HG02678 (cell line): ENCODE measurements at regions not wholly inside any gene's neighbourhood (a gene's known extent, or its start where the extent isn't known, plus 50 kb on each side); places are given as distances from the start of the nearest gene placed in this dataset.

Experiments
- ATAC-seq: cut with Tn5 transposase; IDR thresholded peaks from one replicate; pipeline ENCODE4 v1.9.1; 2021; ENCODE audit warnings: mild to moderate bottlenecking, moderate library complexity; ENCODE audit not compliant: unreplicated experiment

GRCh38 chr10:88161756-88162155, 298.3 kb downstream of the PTEN start:
- no peak for ATAC-seq

- ATAC-seq = no peak
Measured at GRCh38 chr10:88162852-88163251, 299.4 kb downstream of the PTEN start.

- ATAC-seq = no peak
Measured at GRCh38 chr10:88163572-88163971, 300.1 kb downstream of the PTEN start.

GRCh38 chr10:88164471-88164870, 301.0 kb downstream of the PTEN start:
- no peak for ATAC-seq

GRCh38 chr10:88165849-88166271, 302.4 kb downstream of the PTEN start:
- ATAC-seq = no peak

- ATAC-seq = no peak
Measured at GRCh38 chr10:88168171-88169036, 305.0 kb downstream of the PTEN start.

- no peak for ATAC-seq
Measured at GRCh38 chr10:88169037-88169319, 305.6 kb downstream of the PTEN start.

- no peak for ATAC-seq
Measured at GRCh38 chr10:88170628-88171027, 307.2 kb downstream of the PTEN start.

GRCh38 chr10:88172159-88172558, 308.7 kb downstream of the PTEN start:
- ATAC-seq = no peak

- no peak for ATAC-seq
Measured at GRCh38 chr10:88174391-88174790, 311.0 kb downstream of the PTEN start.

GRCh38 chr10:88178758-88179157, 315.3 kb downstream of the PTEN start:
- ATAC-seq = no peak

GRCh38 chr10:88179831-88180230, 316.4 kb downstream of the PTEN start:
- no peak for ATAC-seq

- no peak for ATAC-seq
Measured at GRCh38 chr10:88181902-88182600, 318.6 kb downstream of the PTEN start.

- no peak for ATAC-seq
Measured at GRCh38 chr10:88182601-88182930, 319.1 kb downstream of the PTEN start.

- ATAC-seq = no peak
Measured at GRCh38 chr10:88184543-88185297, 321.3 kb downstream of the PTEN start.

GRCh38 chr10:88185830-88186229, 322.4 kb downstream of the PTEN start:
- ATAC-seq = no peak

GRCh38 chr10:88186335-88186734, 322.9 kb downstream of the PTEN start:
- no peak for ATAC-seq

GRCh38 chr10:88187472-88187871, 324.0 kb downstream of the PTEN start:
- ATAC-seq = no peak

- no peak for ATAC-seq
Measured at GRCh38 chr10:88190123-88190522, 326.7 kb downstream of the PTEN start.

- no peak for ATAC-seq
Measured at GRCh38 chr10:88190540-88191235, 327.3 kb downstream of the PTEN start.

- no peak for ATAC-seq
Measured at GRCh38 chr10:88193018-88193417, 329.6 kb downstream of the PTEN start.
